ENCODE measurements at regions not wholly inside any gene's neighbourhood (a gene's known extent, or its start where the extent isn't known, plus 50 kb on each side); places are given as distances from the start of the nearest gene placed in this dataset.

GRCh38 chr2:163369111-163369510 is 366.7 kb downstream of the FIGN start:
- DNase-seq (ENCODE audit: low read depth) = no peak

DNA sequence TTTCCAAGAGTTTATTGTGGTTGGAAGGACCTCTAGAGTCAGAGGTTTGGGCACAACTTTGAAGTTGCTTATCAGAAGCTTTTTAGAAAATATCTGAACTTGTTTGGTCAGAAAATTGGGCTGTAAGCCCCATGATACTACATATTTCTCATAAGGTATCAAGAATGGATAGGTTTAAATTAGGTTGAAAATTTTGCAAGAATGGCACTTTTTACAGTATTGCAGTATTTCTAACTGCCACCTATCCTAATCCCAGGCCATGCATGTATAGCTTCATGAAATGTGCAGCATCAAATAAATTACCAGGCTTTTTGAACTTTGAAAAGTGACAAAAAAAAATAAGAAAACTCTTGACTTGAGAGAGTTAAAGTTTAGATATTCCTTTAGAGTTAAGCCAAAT is 367.2 kb downstream of the FIGN start:
- DNase-seq (ENCODE audit: low read depth) = no peak

- DNase-seq (ENCODE audit: low read depth) = no peak
Observed at GRCh38 chr2:163367825-163368582, 367.8 kb downstream of the FIGN start.

DNA sequence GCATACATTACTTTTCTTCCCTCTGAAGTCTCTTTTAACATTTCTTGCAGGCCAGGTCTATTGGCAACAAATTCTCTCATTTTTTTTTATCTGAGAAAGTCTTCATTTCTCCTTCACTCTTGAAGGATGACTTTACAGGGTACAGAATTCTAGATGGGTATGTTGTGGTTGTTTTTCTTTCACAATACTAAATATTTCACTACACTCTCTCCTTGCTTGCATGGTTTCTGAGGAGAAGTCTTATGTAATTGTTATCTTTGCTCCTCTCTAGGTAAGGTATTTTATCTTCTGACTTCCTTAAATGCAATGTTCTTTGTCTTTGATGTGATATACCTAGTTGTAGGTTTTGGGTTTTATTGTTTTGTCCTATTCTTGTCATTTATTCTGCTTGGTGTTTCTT is 371.1 kb downstream of the FIGN start:
- DNase-seq (ENCODE audit: low read depth) = no peak

DNA sequence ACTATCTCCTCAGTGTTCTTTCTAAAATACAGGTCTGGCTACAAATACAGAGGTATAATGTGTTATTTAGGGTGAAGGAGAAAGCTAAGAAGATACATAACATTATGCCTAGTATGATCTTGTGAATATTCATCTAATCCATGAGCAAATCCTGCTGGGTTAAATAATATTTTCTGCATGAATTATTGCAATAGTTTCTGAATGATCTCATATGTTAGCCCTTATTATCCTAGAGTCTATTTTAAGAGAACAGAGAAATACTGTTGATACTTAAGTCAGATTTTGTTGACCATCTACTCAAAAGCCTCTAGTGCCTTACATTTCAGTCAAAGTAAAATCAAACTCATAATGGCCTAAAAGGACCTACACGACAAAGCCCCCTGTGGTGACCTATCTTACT is 382.3 kb downstream of the FIGN start:
- no peak for DNase-seq (ENCODE audit: low read depth)

DNA sequence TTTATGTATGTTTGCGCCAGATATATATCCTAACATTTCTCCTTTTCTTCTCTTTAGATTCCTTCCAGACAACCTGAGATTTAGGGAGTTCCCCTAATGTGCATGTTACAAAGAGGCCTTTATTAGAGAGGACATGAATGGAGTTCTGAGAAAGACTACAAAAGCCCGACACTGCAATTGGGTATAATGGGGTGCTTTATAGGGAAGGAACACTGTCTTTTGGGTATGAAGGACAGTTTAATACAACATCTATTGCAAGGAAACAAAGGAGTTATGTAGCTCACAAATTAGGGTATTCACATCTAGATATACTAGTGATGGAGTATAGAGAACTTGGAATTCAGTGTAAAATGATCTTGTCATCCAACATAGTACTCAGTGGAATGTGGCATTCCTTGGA is 383.8 kb downstream of the FIGN start:
- DNase-seq (ENCODE audit: low read depth) = no peak

- no peak for DNase-seq (ENCODE audit: low read depth)
Observed at GRCh38 chr2:163351143-163351542, 384.7 kb downstream of the FIGN start.

GRCh38 chr2:163348857-163349380 is 386.9 kb downstream of the FIGN start:
- DNase-seq (ENCODE audit: low read depth) = no peak

- DNase-seq (ENCODE audit: low read depth) = no peak
Observed at GRCh38 chr2:163347982-163348856, 387.6 kb downstream of the FIGN start.

DNA sequence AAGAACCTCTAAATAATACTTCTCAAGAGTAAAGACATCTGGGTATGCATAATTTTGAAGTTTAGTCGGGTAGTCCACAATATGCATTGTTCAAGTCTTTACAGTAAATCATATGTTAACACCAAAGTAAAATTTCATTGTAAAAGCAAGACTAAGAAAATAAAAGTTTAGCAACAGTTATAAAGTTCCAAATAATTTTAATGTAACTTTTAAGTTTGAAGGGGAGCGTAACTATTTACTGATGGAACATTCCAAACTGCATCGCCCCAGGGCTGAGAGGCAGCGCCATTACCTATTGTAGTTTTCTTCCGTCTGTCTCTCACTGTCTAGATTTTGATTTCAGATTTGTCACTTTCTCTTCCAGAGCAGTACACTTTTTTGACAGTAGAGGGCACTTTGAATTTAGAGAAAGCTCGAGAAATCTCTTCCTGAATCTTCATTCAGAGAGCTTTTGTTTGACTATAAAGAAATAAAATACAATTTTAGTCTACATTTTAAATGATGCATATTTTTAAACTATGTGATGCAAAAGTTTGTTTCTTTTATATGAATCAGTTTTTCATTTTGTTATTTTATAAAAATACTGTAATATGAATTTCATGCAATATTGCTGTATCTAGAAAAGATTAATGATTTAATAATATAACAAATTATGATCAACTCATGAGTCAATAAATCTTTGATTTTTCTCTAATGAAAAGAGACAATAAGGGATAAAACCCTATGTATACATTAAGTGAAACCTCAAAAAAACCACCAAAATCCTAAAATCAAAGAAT is 389.8 kb downstream of the FIGN start:
- peak; percentile 39 for DNase-seq (ENCODE audit: low read depth)

- DNase-seq (ENCODE audit: low read depth) = no peak
Observed at GRCh38 chr2:163343316-163343715, 392.5 kb downstream of the FIGN start.

DNA sequence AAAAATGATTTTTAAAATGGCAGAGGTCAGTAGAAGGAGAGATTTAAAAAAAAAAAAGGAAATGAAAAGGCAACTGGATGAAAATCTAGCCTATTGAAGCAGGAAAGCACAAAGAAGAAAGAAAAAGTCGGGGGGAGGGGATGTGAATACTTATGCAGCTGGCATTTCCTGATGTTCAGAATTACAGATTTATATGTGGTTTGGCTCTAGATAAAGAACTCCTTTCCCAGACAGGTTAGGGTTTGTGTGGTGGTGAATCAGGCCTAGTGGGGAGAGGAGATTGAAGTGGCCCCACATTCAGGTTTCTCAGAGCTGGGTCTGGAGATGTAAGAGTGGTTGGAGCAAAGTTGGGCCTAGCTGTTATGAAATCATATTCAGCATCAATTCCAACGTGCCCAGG is 394.4 kb downstream of the FIGN start:
- DNase-seq (ENCODE audit: low read depth) = no peak

DNA sequence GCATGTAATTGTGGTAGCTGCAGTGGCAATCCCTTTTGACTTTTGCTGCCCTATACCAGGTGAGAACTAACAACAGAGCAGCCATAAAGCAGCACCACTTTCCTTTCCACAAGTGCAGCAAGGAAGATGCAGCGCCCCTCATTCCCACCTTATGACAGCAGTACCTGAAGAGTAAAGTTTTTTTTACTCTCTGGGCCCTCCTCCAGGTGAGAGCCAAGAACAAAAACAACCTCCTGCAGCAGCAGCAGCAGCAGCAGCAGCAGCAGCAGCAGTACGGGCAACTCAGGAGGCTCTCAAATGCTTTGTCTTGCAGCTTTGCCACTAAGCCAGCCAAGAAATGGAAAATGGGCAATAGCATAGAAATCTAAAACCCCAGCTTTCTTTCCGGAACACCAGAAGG is 397.5 kb downstream of the FIGN start:
- DNase-seq (ENCODE audit: low read depth) = no peak

GRCh38 chr2:163324677-163325076 is 411.1 kb downstream of the FIGN start:
- DNase-seq (ENCODE audit: low read depth) = no peak

DNA sequence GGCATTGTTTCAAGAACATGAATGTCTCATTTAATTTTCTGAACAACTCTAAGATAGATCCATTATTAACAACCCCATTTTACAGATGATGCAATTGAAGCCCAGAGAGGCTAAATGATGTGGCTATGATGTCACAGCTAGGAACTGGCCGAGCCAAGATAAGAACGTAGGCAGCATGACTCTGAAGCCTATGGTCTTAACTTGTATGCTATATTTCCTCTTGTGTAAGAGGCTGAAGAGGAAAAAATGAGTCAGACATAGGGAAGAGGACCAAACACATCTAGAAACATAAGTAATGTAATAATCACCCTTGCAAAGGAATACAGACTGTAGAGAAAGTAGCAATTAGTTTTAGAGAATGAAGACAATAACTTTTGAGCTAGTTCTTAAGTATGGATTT is 416.8 kb downstream of the FIGN start:
- no peak for DNase-seq (ENCODE audit: low read depth)

DNA sequence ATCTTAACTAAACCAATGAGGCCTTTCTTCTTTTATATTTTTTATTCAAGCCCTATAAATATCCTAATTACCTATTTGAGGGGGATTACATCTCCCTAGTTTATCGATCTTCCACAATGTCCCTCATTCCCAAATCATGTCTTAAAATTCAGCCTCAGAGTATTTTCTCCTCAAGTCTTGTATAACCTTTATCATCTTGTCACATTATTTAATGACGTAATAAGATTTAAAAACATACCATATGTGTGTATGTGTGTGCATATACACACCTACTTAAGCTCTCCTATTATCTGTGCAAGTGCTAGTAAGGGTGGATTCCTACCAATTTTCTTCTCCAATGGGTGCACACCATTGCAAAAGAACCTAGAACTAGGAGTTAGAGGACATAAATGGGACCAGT is 421.1 kb downstream of the FIGN start:
- DNase-seq (ENCODE audit: low read depth) = no peak

DNA sequence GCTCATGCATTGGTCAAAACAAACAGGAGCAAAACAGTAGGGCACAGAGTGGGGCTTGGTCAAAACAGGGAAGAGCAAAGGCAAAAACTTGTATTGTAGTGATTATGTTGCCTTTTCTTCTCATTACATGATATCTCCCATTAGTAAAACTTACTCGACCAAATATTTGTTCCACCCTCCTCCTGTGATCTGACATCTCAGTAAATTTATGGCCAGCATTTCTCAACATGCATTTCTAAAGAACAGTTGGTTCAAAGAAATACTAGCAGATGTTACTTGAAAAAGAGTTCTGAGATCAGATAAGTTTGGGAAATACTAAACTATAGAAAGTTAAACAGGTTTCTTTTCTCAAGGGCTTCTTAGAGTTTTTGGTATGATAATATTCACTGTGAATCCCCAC is 423.1 kb downstream of the FIGN start:
- DNase-seq (ENCODE audit: low read depth) = no peak

GRCh38 chr2:163306647-163307046 is 429.2 kb downstream of the FIGN start:
- DNase-seq (ENCODE audit: low read depth) = no peak

DNA sequence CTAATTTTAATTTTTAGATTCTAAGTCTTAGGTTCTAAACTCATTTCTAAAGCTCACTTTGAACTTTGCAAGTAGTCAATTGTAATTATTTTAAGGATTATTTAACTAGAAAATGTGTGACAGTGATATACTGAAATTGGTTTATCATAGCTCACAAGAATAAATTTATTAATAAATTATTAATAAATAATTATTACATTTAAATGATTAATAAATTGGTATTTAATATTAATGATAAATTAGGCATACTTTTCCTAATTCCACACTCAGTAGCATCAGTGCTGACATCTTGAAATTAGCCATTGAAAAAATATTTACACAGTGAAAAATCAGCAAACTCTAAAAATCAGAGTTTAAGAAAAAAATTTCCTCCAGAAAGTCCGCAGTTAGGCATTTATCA is 433.7 kb downstream of the FIGN start:
- no peak for DNase-seq (ENCODE audit: low read depth)

GRCh38 chr2:163291790-163292189 is 444.0 kb downstream of the FIGN start:
- DNase-seq (ENCODE audit: low read depth) = no peak

DNA sequence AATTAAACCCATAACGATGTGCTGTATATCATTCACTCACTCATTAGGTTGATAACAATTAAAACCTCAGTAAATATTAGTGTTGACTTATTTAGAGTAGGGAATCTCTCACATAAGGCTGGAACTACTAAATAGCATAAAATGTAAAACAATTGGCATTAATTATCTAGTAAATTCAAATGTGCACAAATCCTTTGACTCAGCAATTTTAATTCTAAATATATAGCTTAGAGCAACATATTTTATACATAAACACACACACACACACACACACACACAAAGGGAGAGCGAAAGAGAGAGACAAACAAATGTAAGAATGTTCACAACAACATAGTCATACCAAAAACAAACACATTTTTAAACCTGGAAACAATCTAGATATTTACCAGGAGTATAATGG is 443.1 kb upstream of the KCNH7 start:
- no peak for DNase-seq (ENCODE audit: low read depth)

- DNase-seq (ENCODE audit: low read depth) = no peak
Observed at GRCh38 chr2:163269374-163270021, 430.9 kb upstream of the KCNH7 start.
